Adrenal gland (tissue), 9 donors: ENCODE measurements at regions not wholly inside any gene's neighbourhood (a gene's known extent, or its start where the extent isn't known, plus 50 kb on each side); places are given as distances from the start of the nearest gene placed in this dataset.

Experiments
- DNase-seq, 7 donors: peaks; one replicate each; pipeline ENCODE4 v3.0.0-alpha.2; 2019 to 2020
- H3K27ac ChIP-seq, 5 donors: fragments of 200-600 bp; sonication (generic) in 4 of 5; 1 replicate in 3 of 5; 2 replicates in 2 of 5; pipeline versions ENCODE4 v1.5.1 to v1.8.0; 2016 to 2020; ENCODE audit warnings: mild to moderate bottlenecking in 1 of 5
- H3K27me3 ChIP-seq: fragments of 200-600 bp; 2 replicates; pipeline ENCODE4 v1.8.0; 2021
- H3K36me3 ChIP-seq, 2 donors: fragments of 200-600 bp; replicated peaks in 1 of 2; 1 replicate in 1 of 2; 2 replicates in 1 of 2; pipeline versions ENCODE4 v1.5.1 to v1.8.0; 2018 to 2022
- H3K4me1 ChIP-seq, 2 donors: fragments of 200-600 bp; replicated peaks in 1 of 2; 1 replicate in 1 of 2; 2 replicates in 1 of 2; pipeline versions ENCODE4 v1.5.1 to v1.8.0; 2018 to 2021
- H3K4me3 ChIP-seq, 4 donors: fragments of 200-600 bp; sonication (generic) in 3 of 4; one replicate each; pipeline ENCODE4 v1.5.1; 2016 to 2018
- H3K9me3 ChIP-seq, 3 donors: fragments of 200-600 bp; sonication (generic) in 1 of 3; replicated peaks in 1 of 3; 1 replicate in 2 of 3; 2 replicates in 1 of 3; pipeline versions ENCODE4 v1.5.1 to v1.8.0; 2016 to 2021
- CTCF ChIP-seq, 6 experiments: fragments of 450-650 bp in 4 of 6; fragments of 200-600 bp in 2 of 6; sonication (generic) in 1 of 6; IDR thresholded peaks; 1 replicate in 5 of 6; 2 replicates in 1 of 6; pipeline versions ENCODE4 v1.5.1 to v1.8.0; 2016 to 2021; ENCODE audit warnings: antibody characterized with exemption in 6 of 6, mild to moderate bottlenecking in 2 of 6, moderate library complexity in 1 of 6
- POLR2A ChIP-seq, 2 donors: fragments of 450-650 bp; IDR thresholded peaks; one replicate each; pipeline ENCODE4 v1.6.1; 2017; ENCODE audit warnings: antibody characterized with exemption in 2 of 2, mild to moderate bottlenecking in 2 of 2, moderate library complexity in 1 of 2
- WGBS, 4 donors: extraction: QIAGEN DNeasy Blood & Tissue Kit in 2 of 4; methylation state at CpG; one replicate each; pipeline versions ENCODE4 v1.1.5 to v1.1.7; 2013 to 2017; 5-methylcytosine and 5-hydroxymethylcytosine counted together
- intact Hi-C, 2 donors: fragments of 100-400 bp; cut with DNase I; formaldehyde crosslinking; loops; one replicate each; pipeline versions ENCODE4 v1.14.1 to v1.15.0; 2022 to 2023
- donor health status: healthy with polysubstance abuse.
- donor health status: Bipolar disorder and iron deficiency.
- donor health status: DM: yes; HTN: yes; CAD: no.
- donor health status: DM: no; HTN: no; CAD: no.
- donor health status: DM: no; HTN: no; CAD: no.

DNA sequence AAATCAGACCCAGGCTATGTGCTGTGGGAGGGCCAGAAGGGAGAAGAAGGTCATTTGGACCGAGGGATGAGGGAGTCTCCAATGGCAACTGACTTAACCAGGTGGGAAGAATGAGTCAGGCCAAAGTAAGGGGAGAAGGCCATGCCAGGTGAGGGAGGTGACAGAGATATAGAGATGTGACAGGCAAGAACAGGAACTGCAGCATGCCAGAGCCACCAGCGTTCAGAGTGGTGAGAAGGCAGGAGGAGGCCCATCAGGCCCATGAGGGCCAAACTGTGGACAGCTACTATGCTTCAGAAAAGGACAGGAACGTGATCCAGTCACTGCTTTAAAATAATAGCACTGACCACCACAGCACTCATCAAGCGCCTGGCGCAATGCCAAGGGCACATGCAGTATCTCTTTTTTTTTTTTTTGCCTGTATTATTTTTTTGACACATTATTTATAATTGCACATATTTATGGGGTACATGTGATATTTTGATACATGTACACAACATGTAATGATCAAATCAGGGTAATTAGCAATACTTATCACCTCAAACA is 154.3 kb upstream of the IGF1R start:
- TF ChIP-seq CTCF (IDR thresholded peaks at IDR 0.05), result no peak
- no peak for TF ChIP-seq POLR2A (IDR thresholded peaks at IDR 0.05)
- 69 to 81% (median 73%) methylated on average over 5 of the region's 5 CpGs for WGBS, 4 donors
- H3K9me3 ChIP-seq, result no peaks in the 10 kb centered on the region
- H3K36me3 ChIP-seq, result no peaks in the 10 kb centered on the region
- no peak overlapping the region for H3K27ac ChIP-seq
- H3K27me3 ChIP-seq, result no peaks in the 10 kb centered on the region
- no peaks in the 10 kb centered on the region for H3K4me1 ChIP-seq
- no peak for DNase-seq
- intact Hi-C loops, result no loop called here
- no peak overlapping the region for H3K4me3 ChIP-seq

- no peaks in the 10 kb centered on the region for H3K36me3 ChIP-seq
- no peaks in the 10 kb centered on the region for H3K4me1 ChIP-seq
- no peak for DNase-seq
- H3K27ac ChIP-seq, result no peak overlapping the region
- H3K27me3 ChIP-seq, result no peaks in the 10 kb centered on the region
- WGBS, 4 donors, result 85% methylated on average over 1 of the region's 1 CpG; no CpG with 5 or more reads in 2 of the 4 donors
- TF ChIP-seq CTCF (IDR thresholded peaks at IDR 0.05) (no peak), POLR2A (IDR thresholded peaks at IDR 0.05) (no peak)
- no peak overlapping the region for H3K4me3 ChIP-seq
- intact Hi-C loops, result no loop called here
- H3K9me3 ChIP-seq, result peaks cover 0 to 5% (median 0%) of the 10 kb centered on the region in 3 donors
Observed at GRCh38 chr15:98501192-98501591, 147.1 kb upstream of the IGF1R start.

DNA sequence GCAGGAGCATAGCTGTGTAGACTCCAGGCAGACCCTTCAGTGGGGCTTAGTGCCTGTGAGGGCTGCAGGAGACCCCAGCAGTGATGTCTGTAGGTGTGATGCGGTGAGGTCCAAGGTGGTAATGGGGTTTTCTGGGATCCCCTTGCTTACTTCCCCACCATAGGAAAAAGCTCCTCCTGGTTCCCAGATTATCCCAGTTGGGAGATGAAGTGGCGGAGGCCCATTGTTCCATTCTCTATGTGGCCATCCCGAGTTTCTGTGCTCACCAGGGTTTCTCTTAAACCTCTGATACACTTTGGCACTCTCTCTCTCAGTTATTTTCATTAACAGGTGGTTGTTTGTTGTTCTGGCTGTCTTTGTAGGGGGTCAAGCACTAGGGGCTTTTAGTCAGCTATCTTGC is 146.7 kb upstream of the IGF1R start:
- no peaks in the 10 kb centered on the region for H3K27me3 ChIP-seq
- DNase-seq, result no peak
- intact Hi-C loops, result no loop called here
- H3K9me3 ChIP-seq, result peaks cover 0 to 5% (median 0%) of the 10 kb centered on the region in 3 donors
- 75 to 91% (median 89%) methylated on average over 2 to 3 of the region's 3 CpGs for WGBS, 4 donors
- H3K4me3 ChIP-seq, result no peak overlapping the region
- H3K36me3 ChIP-seq, result no peaks in the 10 kb centered on the region
- H3K27ac ChIP-seq, result no peak overlapping the region
- no peak for TF ChIP-seq POLR2A (IDR thresholded peaks at IDR 0.05)
- H3K4me1 ChIP-seq, result no peaks in the 10 kb centered on the region

GRCh38 chr15:98503970-98504369 is 144.4 kb upstream of the IGF1R start:
- peak in 1 of 7 donors; percentile 64 for DNase-seq
- Histone ChIP-seq H3K36me3 (no peaks in the 10 kb centered on the region), H3K4me1 (no peaks in the 10 kb centered on the region), H3K9me3 (peaks cover 0 to 5% (median 0%) of the 10 kb centered on the region in 3 donors), H3K27ac (peak overlapping the region in 1 of 5 donors; percentile 72), H3K4me3 (no peak overlapping the region), H3K27me3 (no peaks in the 10 kb centered on the region)
- intact Hi-C loops, result no loop called here
- TF ChIP-seq CTCF (IDR thresholded peaks at IDR 0.05) (no peak), POLR2A (IDR thresholded peaks at IDR 0.05) (no peak)
- WGBS, 4 donors, result 24 to 47% (median 32%) methylated on average over 8 of the region's 8 CpGs

- peak overlapping the region in 2 of 5 donors; percentile 17 to 72 for H3K27ac ChIP-seq
- DNase-seq, result no peak
- H3K36me3 ChIP-seq, result no peaks in the 10 kb centered on the region
- H3K9me3 ChIP-seq, result no peaks in the 10 kb centered on the region
- H3K27me3 ChIP-seq, result no peaks in the 10 kb centered on the region
- intact Hi-C loops, result no loop called here
- no peaks in the 10 kb centered on the region for H3K4me1 ChIP-seq
- 72 to 87% (median 83%) methylated on average over 9 of the region's 9 CpGs for WGBS, 4 donors
- TF ChIP-seq CTCF (IDR thresholded peaks at IDR 0.05), result no peak
- TF ChIP-seq POLR2A (IDR thresholded peaks at IDR 0.05), result no peak
- no peak overlapping the region for H3K4me3 ChIP-seq
Observed at GRCh38 chr15:98504998-98505397, 143.3 kb upstream of the IGF1R start.
